Colonic mucosa (tissue), 4 donors: ENCODE measurements at regions not wholly inside any gene's neighbourhood (a gene's known extent, or its start where the extent isn't known, plus 50 kb on each side); places are given as distances from the start of the nearest gene placed in this dataset.

ENCODE experiments used
- DNase-seq: peaks from one replicate; pipeline ENCODE4 v3.0.0-alpha.2; 2020
- H3K27ac ChIP-seq: fragments of 200-600 bp; one replicate; pipeline ENCODE4 v1.8.0; 2021
- H3K27me3 ChIP-seq: fragments of 200-600 bp; one replicate; pipeline ENCODE4 v1.8.0; 2021
- H3K36me3 ChIP-seq: fragments of 200-600 bp; one replicate; pipeline ENCODE4 v1.8.0; 2021
- H3K4me1 ChIP-seq: fragments of 200-600 bp; one replicate; pipeline ENCODE4 v1.8.0; 2021; ENCODE audit warnings: mild to moderate bottlenecking
- H3K4me3 ChIP-seq: fragments of 200-600 bp; one replicate; pipeline ENCODE4 v1.8.0; 2021
- H3K9ac ChIP-seq, 2 donors: one replicate each; pipeline ENCODE4 v1.7.0; 2013; ENCODE audit warnings: control low read depth in 2 of 2, low read depth in 2 of 2, low read length in 2 of 2
- H3K9me3 ChIP-seq: fragments of 200-600 bp; one replicate; pipeline ENCODE4 v1.8.0; 2021
- CTCF ChIP-seq: fragments of 200-600 bp; IDR thresholded peaks from one replicate; pipeline ENCODE4 v1.8.0; 2022; ENCODE audit warnings: antibody characterized with exemption, mild to moderate bottlenecking
- intact Hi-C: fragments of 100-400 bp; cut with DNase I; formaldehyde crosslinking; loops from one replicate; pipeline ENCODE4 v1.14.1; 2022
- donor health status: healthy.
- donor health status: DM: no; HTN: no; CAD: no.
- donor health status: DM: no; HTN: no; CAD: no.

- Histone ChIP-seq H3K4me3 (no peak overlapping the region), H3K27me3 (no peaks in the 10 kb centered on the region), H3K4me1 (no peaks in the 10 kb centered on the region), H3K36me3 (no peaks in the 10 kb centered on the region), H3K9me3 (no peaks in the 10 kb centered on the region), H3K27ac (no peak overlapping the region), H3K9ac (no peak overlapping the region)
- intact Hi-C loops = no loop called here
- TF ChIP-seq CTCF = no peak
- no peak for DNase-seq
Observed at GRCh38 chr6:156348424-156348823, 428.8 kb upstream of the ARID1B start.

DNA sequence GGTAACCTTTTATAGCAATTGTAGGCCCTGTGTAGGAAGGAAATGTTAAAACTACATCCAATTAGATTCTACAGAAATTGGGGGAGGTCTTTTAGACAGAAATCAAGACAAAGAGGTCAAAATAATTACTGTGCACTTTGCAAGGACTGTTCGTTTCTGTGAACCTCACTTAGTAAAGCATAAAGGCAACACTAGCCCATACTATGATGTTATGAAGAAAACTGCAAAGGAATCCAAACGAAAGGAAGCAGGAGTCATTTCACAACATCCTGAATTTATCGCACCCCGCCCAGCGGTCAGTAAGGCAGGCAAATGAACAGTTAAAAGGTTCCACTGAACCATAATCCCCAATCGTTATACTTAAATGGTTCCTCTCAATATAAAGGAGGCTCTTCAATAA lies 429.5 kb upstream of the ARID1B start:
- intact Hi-C loops = no loop called here
- no peak overlapping the region for H3K27ac ChIP-seq
- no peaks in the 10 kb centered on the region for H3K9me3 ChIP-seq
- no peak for DNase-seq
- H3K4me1 ChIP-seq = no peaks in the 10 kb centered on the region
- no peak for TF ChIP-seq CTCF
- H3K9ac ChIP-seq = no peak overlapping the region
- H3K36me3 ChIP-seq = no peaks in the 10 kb centered on the region
- H3K27me3 ChIP-seq = no peaks in the 10 kb centered on the region
- H3K4me3 ChIP-seq = no peak overlapping the region

GRCh38 chr6:156347246-156347645 lies 429.9 kb upstream of the ARID1B start:
- no peak overlapping the region for H3K9ac ChIP-seq
- no peaks in the 10 kb centered on the region for H3K9me3 ChIP-seq
- no peaks in the 10 kb centered on the region for H3K4me1 ChIP-seq
- no peak for DNase-seq
- TF ChIP-seq CTCF = no peak
- intact Hi-C loops = no loop called here
- H3K27ac ChIP-seq = no peak overlapping the region
- no peaks in the 10 kb centered on the region for H3K36me3 ChIP-seq
- H3K4me3 ChIP-seq = no peak overlapping the region
- H3K27me3 ChIP-seq = no peaks in the 10 kb centered on the region

DNA sequence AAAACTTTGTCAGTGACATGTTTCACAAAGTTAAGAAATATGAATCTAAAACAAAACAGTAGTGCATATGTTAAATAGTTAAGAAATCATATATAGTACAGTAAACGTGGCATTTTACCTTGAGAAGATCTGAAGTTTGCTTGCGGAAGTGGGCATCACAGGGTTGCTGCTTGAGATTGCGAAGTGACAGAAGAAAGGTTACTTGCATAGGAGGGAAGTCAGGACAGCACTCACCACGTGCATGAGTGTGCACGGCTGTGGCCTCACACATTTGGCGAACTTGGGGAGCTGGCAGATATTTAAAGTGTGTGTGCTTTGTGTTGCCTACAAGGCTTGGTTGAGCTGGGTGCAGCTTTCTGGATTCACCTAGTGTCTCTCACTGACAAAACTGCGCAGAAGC lies 431.5 kb upstream of the ARID1B start:
- H3K36me3 ChIP-seq = no peaks in the 10 kb centered on the region
- no peak overlapping the region for H3K27ac ChIP-seq
- H3K9me3 ChIP-seq = no peaks in the 10 kb centered on the region
- no peaks in the 10 kb centered on the region for H3K4me1 ChIP-seq
- intact Hi-C loops = no loop called here
- no peak for DNase-seq
- no peak overlapping the region for H3K4me3 ChIP-seq
- TF ChIP-seq CTCF = no peak
- no peak overlapping the region for H3K9ac ChIP-seq
- H3K27me3 ChIP-seq = no peaks in the 10 kb centered on the region

- H3K36me3 ChIP-seq = no peaks in the 10 kb centered on the region
- DNase-seq = no peak
- H3K27ac ChIP-seq = no peak overlapping the region
- no peak overlapping the region for H3K9ac ChIP-seq
- intact Hi-C loops = no loop called here
- no peak overlapping the region for H3K4me3 ChIP-seq
- no peaks in the 10 kb centered on the region for H3K27me3 ChIP-seq
- no peaks in the 10 kb centered on the region for H3K4me1 ChIP-seq
- TF ChIP-seq CTCF = no peak
- H3K9me3 ChIP-seq = no peaks in the 10 kb centered on the region
Observed at GRCh38 chr6:156344491-156344890, 432.7 kb upstream of the ARID1B start.

DNA sequence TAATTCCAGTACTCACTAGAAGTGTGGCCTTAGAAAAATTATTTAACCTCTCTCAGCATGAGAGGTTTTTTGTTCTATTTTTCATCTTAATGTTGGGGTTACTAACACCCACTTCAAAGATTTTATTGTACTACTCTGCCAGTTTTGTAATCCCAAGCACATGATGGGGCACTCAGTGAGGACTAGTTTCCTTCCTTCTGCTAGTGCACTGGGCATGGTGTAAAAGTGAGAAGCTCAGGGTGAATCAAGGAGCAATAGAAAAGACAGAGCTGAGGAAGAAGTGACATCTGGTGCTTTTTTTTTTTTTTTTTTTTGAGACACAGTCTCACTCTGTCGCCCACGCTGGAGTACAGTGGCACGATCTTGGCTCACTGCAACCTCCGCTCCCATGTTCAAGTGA lies 439.4 kb upstream of the ARID1B start:
- no peak overlapping the region for H3K9ac ChIP-seq
- no peaks in the 10 kb centered on the region for H3K4me1 ChIP-seq
- no peaks in the 10 kb centered on the region for H3K9me3 ChIP-seq
- no peak for DNase-seq
- H3K27ac ChIP-seq = no peak overlapping the region
- H3K4me3 ChIP-seq = no peak overlapping the region
- H3K27me3 ChIP-seq = no peaks in the 10 kb centered on the region
- no peak for TF ChIP-seq CTCF
- intact Hi-C loops = no loop called here
- H3K36me3 ChIP-seq = no peaks in the 10 kb centered on the region
